ENCODE measurements at regions not wholly inside any gene's neighbourhood (a gene's known extent, or its start where the extent isn't known, plus 50 kb on each side); places are given as distances from the start of the nearest gene placed in this dataset.

- TF ChIP-seq POLR2AphosphoS5 (IDR thresholded peaks at IDR 0.05; ENCODE audit: insufficient read depth, low read depth, low read length) (no peak), GATA2 (IDR thresholded peaks at IDR 0.05; ENCODE audit: insufficient read depth, insufficient read length, low read depth, low read length) (no peak), MYC (IDR thresholded peaks at IDR 0.05; ENCODE audit: low read depth, low read length) (no peak), CTCF (IDR thresholded peaks at IDR 0.05; ENCODE audit: extremely low read depth in 1 of 2, insufficient read depth in 1 of 2, low read depth in 1 of 2, low read length in 2 of 2) (no peak), EZH2 (IDR thresholded peaks at IDR 0.05; ENCODE audit: borderline replicate concordance, low read depth, low read length, severe bottlenecking) (no peak), JUN (IDR thresholded peaks at IDR 0.05; ENCODE audit: borderline replicate concordance, insufficient read depth, insufficient read length, low read depth) (no peak), POLR2A (IDR thresholded peaks at IDR 0.05; ENCODE audit: low read depth, low read length) (no peak), FOS (IDR thresholded peaks at IDR 0.05; ENCODE audit: borderline replicate concordance, insufficient read depth, low read length) (no peak)
- TF ChIP-seq, protein P1, sequence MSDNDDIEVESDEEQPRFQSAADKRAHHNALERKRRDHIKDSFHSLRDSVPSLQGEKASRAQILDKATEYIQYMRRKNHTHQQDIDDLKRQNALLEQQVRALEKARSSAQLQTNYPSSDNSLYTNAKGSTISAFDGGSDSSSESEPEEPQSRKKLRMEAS (IDR thresholded peaks at IDR 0.05; ENCODE audit: insufficient read depth, insufficient read length) = no peak
- DNase-seq (ENCODE audit: low read depth, low spot score) (no peak), FAIRE-seq (no peak)
- dilution Hi-C loops (cut with MboI; ENCODE audit: extremely low pct_ligation_motif_present, low sequenced_read_pairs) = no loop called here
- Histone ChIP-seq H3K27ac (ENCODE audit: insufficient read depth, low read depth, low read length) (no peak overlapping the region), H3K9me1 (replicated peaks; ENCODE audit: control insufficient read depth, extremely low read depth, insufficient read depth, low read length) (no peaks in the 10 kb centered on the region), H3K79me2 (ENCODE audit: control insufficient read depth, insufficient read depth, low read length) (no peaks in the 10 kb centered on the region), H4K20me1 (replicated peaks; ENCODE audit: control insufficient read depth, extremely low read depth, insufficient read depth, low read length) (no peaks in the 10 kb centered on the region), H3K36me3 (ENCODE audit: control insufficient read depth in 2 of 2, extremely low read depth in 1 of 2, insufficient read depth in 2 of 2, low read length in 2 of 2) (no peaks in the 10 kb centered on the region), H3K9ac (replicated peaks; ENCODE audit: extremely low read depth, insufficient read depth, low read length) (no peak overlapping the region), H3K27me3 (ENCODE audit: control insufficient read depth in 2 of 2, insufficient read depth in 2 of 2, low read length in 2 of 2) (no peaks in the 10 kb centered on the region), H3K9me3 (replicated peaks; ENCODE audit: control insufficient read depth, insufficient read depth, low read length) (peaks cover 2% of the 10 kb centered on the region), H3K4me1 (ENCODE audit: control insufficient read depth, extremely low read depth, insufficient read depth, low read length) (no peaks in the 10 kb centered on the region), H3K4me2 (ENCODE audit: insufficient read depth, low read length) (no peak overlapping the region), H3K4me3 (replicated peaks in 1 of 3; ENCODE audit: insufficient read depth in 1 of 3, low read depth in 1 of 3, low read length in 3 of 3) (no peak overlapping the region), H2AFZ (ENCODE audit: low read depth, low read length) (no peak overlapping the region)
- no TSS peak for BruUV-seq (replicated peaks)
- CTCF ChIA-PET = no interaction called here
- POLR2A ChIA-PET = no interaction called here
- intact Hi-C loops (cut with micrococcal nuclease) = no loop called here
Observed at GRCh38 chr4:126874533-126874932, 758.2 kb upstream of the INTU start.
